Vagina (tissue), 2 donors: ENCODE measurements at regions not wholly inside any gene's neighbourhood (a gene's known extent, or its start where the extent isn't known, plus 50 kb on each side); places are given as distances from the start of the nearest gene placed in this dataset.

Source experiments
- CTCF ChIP-seq, 3 experiments: fragments of 450-650 bp in 2 of 3; fragments of 200-600 bp in 1 of 3; sonication (generic) in 1 of 3; IDR thresholded peaks; one replicate each; pipeline ENCODE4 v1.5.1; 2017 to 2019; ENCODE audit warnings: antibody characterized with exemption in 3 of 3, mild to moderate bottlenecking in 2 of 3, moderate library complexity in 2 of 3
- POLR2A ChIP-seq, 2 donors: fragments of 450-650 bp; IDR thresholded peaks; one replicate each; pipeline ENCODE4 v1.6.1; 2017; ENCODE audit warnings: antibody characterized with exemption in 2 of 2, mild to moderate bottlenecking in 2 of 2, moderate library complexity in 2 of 2

DNA sequence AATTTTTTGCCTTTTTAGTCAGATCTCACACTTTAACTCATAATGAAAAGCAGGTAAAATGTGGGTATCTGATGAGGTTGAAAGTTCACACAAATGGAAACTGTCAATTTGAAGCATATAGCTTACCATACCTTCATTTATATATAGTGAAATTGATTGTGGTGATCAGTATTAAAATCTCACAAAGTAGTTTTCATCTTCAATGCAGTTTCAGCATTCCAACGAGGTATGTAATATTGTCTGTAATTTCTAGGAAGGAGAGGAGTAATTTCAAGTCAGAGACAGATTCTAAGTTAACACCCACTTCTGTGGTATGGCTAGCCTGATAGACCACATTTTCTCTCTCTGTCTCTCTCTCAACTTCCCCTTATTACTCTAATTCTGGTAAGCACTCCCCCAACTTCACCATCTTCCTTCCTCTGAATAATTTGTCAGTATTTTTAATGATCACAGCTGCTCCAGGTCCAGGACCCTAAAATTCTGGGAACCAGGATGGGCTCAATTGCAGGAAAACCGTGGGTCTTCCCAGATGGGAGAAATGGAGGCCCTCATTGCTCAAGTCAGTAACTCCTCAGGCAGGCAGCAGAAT is 455.7 kb downstream of the FGF9 start:
- TF ChIP-seq CTCF (IDR thresholded peaks at IDR 0.05): no peak
- no peak for TF ChIP-seq POLR2A (IDR thresholded peaks at IDR 0.05)
